GM18907 (cell line): ENCODE measurements at regions not wholly inside any gene's neighbourhood (a gene's known extent, or its start where the extent isn't known, plus 50 kb on each side); places are given as distances from the start of the nearest gene placed in this dataset.

Source experiments
- ATAC-seq: cut with Tn5 transposase; IDR thresholded peaks from one replicate; pipeline ENCODE4 v1.9.1; 2021; ENCODE audit warnings: mild to moderate bottlenecking, moderate library complexity; ENCODE audit not compliant: unreplicated experiment

- ATAC-seq, result no peak
Measured at GRCh38 chr13:80133631-80134261, 207.2 kb downstream of the SPRY2 start.

DNA sequence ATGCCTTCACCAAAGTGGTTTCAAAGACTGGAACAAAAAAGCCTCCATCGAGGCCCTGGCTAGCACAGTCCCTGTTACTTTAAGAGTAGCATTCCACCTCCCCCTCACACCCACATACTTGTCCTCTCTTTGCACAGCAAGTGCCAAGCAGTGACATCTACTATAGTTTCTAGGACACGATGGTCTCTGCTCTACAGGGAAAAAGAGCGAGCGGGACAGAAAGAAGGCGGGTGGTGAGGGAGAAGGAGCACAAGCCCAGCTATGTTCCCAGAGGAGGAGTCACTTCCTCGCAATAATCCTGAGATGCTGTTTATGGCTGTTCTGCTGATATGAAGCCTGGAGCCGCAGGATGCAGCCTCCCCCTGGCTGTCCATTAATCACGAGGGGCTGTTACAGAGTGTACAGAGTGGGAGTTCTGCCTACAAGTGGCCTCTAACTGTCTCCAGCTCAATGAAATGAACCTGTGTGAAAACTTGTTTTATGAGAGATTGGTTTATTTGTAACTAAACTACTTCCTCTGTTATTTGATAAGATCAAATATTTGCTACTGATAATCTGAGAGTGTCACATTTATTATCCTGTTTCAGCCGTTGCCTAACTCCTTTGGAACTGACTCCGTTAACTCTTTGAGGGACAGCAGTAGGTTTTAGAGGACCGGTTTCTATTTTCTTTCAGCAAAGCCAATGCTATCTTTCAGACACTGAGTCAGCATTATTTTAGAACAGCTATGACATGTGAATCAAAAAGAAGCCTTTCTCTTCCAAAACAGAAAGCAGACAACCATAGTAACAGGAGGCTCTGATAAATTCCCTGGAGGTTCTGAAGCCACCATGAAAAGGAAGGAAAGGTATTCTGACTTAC lies 208.0 kb downstream of the SPRY2 start:
- ATAC-seq, result no peak

DNA sequence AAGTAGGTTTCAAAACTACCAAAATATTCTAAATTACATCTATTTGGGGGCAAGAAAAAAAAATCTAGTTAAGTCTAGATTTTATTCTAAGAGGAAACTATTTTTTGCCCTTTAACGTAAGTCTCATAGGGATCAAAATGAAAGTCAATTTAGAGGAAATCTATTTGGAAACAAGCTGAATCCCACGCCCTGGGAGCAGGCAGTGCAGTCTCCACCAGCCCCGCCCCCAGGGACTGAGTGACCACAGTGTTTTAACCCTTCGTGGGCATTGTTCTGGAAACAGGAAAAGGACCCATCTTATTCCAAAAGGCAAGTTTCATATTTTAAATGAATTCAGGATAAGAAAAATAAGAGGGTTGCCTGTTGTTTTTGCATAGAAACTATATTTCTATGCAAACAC lies 209.7 kb downstream of the SPRY2 start:
- ATAC-seq, result no peak

- ATAC-seq, result no peak
Measured at GRCh38 chr13:80126389-80127068, 214.4 kb downstream of the SPRY2 start.

DNA sequence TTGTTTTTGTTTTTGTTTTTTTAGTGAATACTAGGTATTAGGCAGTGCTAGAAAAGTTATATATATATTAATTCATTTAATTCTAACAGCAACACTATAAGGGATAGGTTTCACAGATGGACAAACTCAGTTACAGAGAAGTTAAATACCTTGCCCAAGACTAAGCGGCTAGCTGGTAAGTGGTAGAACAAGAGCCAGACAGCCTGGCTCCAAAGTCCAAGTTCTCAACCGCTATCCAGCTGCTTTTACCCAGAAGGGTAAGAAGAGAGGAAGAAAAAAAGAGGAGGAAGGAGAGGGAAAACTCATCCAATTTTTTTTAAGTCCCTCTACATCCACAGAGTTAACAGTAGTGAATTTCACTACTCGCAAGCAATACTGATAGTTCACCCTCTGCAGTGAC lies 217.0 kb downstream of the SPRY2 start:
- no peak for ATAC-seq

GRCh38 chr13:80121038-80121437 lies 219.9 kb downstream of the SPRY2 start:
- no peak for ATAC-seq

- no peak for ATAC-seq
Measured at GRCh38 chr13:80118506-80118905, 222.4 kb downstream of the SPRY2 start.

GRCh38 chr13:80118099-80118498 lies 222.8 kb downstream of the SPRY2 start:
- ATAC-seq, result no peak

DNA sequence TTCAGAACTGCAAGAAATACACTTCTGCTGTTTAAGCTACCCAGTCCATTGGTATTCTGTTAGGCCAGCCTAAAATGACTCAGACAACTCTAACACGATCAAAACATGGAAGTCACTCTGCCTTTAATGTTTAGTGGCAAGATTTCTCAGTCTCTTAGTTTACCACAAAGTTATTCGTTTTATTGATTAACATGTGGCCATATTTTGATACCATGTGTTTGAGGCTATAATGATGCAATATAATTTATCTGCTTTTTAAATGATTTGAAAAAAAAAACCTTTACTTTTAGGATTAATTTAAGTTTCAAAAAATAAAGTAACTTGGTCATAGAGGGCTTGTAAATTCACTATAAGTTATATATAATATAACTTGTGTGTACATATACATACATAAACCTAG lies 223.4 kb downstream of the SPRY2 start:
- ATAC-seq, result no peak

DNA sequence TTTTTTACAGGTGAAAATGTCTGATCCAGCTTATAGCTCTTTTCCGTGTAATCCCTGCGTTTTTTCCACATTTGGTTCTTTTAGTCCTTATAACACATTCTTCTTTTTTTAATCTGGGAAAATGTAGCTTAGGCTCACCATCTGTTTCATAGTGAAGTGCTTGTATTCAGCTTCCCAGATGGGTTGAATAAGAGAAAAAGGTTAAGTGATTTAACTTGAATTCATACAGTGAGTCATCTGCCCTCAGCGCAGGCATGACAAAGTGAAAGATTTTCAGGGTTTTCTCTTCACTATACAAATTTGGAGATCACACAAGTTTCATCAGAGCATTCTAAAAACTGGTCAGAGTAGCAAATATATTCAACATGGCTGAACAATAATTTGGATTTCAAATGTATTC lies 224.8 kb downstream of the SPRY2 start:
- no peak for ATAC-seq

DNA sequence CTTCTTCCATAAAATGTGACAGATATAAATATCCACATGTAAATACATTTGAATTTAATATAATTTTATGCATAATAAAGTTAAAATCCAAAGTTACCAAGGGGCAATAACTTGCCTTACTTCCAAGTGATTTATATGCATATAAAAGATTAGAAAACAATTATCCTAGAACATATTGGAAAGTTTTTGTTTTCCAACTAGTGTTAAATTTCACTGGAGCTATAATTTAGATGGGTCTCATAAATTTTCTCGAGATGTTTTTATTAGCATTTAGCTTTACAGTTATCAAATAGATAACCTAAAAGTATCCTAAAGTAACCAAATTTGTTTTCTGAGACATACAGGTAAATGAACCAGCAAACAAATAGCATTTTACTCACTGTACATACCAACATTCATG lies 225.3 kb downstream of the SPRY2 start:
- ATAC-seq, result no peak

DNA sequence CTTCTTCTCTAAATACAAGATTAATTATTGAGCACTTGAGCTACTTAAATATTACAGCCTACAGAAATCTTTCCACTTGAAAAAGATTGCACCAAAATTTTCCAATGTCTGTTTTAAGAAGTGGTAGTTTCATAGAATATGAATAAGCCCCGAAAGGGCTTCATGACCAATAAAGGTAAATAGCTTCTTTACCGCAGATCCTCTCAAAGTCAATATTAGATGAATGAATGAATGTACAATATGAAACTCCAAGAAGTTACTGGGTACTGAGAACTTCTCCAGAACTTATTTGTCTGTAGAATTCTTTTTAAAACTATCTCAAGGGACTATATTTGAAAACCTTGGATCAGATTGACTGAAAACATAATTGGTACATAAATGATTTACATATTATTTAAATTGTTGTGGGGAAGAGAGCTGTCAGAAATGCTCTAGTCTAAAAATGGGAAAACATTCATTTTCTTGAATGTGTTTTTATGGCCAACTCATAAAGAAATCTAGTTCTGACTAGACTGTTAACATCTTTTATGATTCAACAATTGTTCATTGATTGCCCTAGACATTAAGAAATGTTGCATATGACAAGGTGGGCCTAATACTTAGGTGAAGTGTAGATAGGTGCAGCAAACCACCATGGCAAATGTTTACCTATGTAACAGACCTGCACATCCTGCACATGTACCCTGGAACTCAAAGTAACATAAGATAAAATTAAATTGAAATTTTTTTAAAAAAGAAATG lies 227.0 kb downstream of the SPRY2 start:
- no peak for ATAC-seq

- ATAC-seq, result no peak
Measured at GRCh38 chr13:80109303-80109702, 231.6 kb downstream of the SPRY2 start.

DNA sequence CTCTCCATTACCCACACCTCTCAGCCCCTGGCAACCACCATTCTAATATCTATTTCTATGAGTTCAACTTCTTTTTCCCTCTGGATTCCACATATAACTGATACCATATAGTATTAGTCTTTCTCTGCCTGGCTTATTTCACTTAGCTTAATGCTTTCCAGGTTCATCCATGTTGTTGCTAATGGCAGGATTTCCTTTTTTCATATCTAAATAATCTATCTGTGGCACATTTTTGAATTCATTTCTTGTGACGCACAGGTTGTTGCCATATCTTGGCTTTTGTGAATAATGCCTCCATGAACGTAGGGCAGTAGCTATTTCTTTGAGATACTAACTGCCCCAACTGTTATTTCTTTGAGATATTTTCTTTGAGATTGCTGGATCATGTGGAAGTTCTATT lies 235.6 kb downstream of the SPRY2 start:
- no peak for ATAC-seq

GRCh38 chr13:80101040-80101439 lies 239.9 kb downstream of the SPRY2 start:
- ATAC-seq, result no peak

- no peak for ATAC-seq
Measured at GRCh38 chr13:80100636-80101035, 240.3 kb downstream of the SPRY2 start.

DNA sequence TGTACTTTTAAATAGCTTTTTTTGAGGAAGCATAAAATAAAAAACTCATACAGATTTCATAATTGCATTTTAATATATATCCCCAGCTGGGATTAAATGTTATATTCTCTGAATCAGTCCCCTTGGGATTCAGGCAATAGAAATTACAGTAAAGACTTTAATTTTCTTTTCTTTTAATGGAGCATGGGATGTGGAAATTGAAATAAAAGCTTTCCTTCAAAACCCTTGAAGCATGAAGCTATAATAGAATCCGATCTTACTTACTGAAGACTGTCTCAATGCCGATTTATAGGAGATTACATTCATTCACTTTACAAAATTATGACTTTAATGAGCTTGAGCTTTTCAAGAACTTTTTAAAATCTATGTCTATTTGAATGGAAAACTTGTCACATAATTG lies 243.4 kb downstream of the SPRY2 start:
- ATAC-seq, result no peak

- ATAC-seq, result no peak
Measured at GRCh38 chr13:80096383-80096782, 244.5 kb downstream of the SPRY2 start.

DNA sequence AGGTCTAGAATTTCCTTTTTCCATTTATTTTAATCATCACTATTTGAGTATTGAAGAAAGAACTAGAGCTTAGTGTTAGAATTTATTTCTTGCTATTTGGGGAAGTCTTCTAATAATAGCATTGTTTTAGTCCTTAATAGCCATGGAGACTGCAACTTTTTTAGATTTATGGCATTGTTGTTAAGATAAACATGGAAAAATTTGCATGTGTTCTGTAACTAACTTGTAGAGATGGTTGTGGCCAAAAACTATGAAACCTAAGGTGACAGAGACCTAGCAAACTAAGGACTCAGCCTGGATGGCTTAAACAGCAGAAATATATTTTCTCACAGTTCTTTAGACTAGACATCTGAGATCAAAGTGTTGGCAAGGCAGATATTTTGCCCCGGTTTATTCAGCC lies 246.4 kb downstream of the SPRY2 start:
- ATAC-seq, result no peak

GRCh38 chr13:80093888-80094287 lies 247.0 kb downstream of the SPRY2 start:
- ATAC-seq, result no peak

DNA sequence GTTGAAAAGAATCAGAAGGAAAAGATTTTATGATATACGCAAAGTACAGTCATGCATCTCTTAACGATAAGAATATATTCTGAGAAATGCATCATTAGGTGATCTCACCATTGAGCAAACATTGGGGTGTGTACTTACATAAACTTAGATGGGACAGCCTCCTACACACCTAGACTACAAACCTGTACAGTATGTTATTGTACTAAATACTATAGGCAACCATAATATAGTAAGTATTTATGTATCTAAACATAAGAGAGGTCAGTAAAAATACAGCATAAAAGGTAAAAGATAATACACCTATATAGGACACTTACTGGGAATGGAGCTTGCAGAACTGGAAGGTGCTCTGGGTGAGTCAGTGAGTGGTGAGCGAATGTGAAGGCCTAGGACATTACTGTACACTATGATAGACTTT lies 254.6 kb downstream of the SPRY2 start:
- ATAC-seq, result no peak
